ENCODE measurements at regions not wholly inside any gene's neighbourhood (a gene's known extent, or its start where the extent isn't known, plus 50 kb on each side); places are given as distances from the start of the nearest gene placed in this dataset.

DNA sequence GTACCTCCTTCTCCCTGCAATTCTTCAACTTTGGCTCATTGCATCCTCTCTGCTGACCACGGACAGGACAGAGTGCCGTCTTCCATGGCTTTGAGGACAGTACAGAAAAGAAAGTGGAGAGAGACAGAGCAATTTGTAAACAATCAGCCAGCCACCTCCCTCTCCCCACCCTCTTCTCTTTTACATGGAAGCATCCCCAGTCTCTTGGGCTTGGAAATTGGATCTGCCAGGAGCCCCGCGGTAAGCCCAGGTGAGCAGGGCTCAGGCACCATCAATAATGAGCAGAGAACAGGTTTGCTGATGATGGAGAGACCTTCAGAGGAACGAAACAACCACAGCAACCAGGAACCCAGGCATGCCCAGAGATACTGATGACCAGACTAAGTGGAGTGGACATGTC, 194.9 kb upstream of the TNRC6C start:
- no peak for DNase-seq

DNA sequence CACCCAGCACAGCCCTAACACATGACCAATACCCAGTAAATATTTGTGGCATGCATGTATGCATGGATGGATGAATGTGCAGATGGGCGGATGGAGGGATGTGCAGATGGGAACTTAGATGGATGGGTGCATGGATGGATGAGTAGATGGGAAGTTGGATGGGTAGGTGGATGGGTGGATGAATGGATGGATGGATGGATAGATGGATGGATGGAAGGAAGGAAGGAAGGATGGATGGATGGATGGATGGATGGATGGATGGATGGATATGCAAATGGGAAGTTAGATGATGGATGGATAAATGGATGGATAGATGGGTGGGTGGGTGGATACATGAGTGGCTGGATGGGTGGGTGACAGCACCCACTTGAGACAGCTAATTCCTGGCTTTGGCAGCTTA, 193.2 kb upstream of the TNRC6C start:
- no peak for DNase-seq

DNA sequence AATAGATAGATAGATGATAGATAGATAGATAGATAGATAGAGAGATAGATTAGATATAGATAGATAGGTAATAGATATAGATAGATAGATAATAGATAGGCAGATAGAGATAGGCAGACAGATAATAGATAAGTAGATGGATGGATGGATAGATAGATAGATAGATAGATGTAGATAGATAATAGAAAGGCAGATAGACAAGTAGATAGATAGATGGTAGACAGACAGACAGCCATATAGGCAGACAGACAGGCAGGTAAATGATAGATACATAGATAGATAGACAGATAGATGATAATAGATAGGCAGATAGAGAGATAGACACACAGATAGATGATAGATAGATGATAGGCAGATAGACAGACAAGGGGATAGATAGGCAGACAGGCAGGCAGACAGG, 191.4 kb upstream of the TNRC6C start:
- DNase-seq: no peak

DNA sequence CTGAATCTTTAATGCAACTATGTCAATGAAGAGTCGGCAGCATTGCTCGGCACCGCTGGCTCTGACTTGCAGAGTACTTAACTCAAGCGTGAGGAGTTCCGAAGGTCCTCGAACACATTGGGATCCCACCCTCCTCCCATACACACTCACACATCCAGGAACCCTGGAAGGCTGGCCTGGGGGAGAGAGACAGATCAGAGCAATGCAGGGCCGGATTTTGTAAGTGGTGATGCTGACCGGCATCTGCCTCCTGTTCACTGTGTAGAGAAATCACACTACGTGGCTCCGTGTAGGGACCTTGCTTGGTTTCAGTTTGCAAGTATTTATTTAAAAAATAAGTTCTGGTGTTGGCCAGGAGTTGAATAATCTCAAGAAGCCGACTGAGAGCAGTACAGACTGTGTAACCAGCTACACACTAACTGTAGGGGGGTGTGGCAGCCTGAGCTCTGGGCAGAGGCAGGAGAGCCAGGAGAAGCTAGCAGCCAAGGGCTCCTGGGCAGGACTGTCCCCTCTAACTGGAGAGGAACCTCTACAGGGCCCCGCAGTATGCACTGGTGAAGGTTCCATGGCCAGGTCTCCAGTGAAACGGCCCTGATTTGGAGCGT, 190.2 kb upstream of the TNRC6C start:
- DNase-seq: no peak

DNA sequence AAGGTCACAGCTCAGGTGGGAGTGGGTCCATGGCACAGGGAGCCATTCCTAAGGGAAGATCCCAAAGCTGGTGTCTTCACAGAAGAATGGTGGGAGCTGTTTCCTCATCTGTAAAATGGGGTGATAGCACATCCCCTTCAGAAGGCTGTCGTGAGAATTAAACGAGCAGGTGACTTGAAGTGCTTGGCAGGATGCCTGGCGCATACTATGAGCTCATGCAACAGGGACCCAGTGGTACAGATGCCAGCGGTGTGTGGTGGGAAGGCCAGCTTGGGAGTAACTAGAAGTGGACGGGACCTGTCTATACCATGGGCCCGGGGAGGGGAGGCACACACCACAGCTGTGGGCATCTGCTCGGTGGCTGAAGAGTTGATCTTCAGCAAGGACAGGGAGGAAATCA, 189.3 kb upstream of the TNRC6C start:
- DNase-seq: no peak

DNA sequence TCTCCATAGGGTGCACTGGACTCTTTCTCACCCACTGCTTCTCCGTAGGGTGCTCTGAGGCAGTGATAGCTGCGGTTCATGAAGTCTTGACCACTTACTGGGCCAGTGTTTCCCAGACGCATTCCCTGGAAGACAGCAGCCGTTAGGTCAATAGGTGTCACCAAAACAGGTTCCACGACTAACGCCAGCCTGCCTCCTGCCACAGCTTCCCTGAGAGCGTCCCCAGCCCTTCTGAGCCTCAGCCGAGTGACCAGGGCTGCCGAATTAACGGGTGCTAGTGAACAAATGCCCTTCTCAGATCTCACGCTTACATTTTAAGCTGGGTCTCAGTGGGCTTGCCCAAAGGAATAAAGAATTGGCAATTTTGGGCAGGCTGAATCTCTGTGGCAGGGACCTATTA, 188.7 kb upstream of the TNRC6C start:
- DNase-seq: no peak

DNA sequence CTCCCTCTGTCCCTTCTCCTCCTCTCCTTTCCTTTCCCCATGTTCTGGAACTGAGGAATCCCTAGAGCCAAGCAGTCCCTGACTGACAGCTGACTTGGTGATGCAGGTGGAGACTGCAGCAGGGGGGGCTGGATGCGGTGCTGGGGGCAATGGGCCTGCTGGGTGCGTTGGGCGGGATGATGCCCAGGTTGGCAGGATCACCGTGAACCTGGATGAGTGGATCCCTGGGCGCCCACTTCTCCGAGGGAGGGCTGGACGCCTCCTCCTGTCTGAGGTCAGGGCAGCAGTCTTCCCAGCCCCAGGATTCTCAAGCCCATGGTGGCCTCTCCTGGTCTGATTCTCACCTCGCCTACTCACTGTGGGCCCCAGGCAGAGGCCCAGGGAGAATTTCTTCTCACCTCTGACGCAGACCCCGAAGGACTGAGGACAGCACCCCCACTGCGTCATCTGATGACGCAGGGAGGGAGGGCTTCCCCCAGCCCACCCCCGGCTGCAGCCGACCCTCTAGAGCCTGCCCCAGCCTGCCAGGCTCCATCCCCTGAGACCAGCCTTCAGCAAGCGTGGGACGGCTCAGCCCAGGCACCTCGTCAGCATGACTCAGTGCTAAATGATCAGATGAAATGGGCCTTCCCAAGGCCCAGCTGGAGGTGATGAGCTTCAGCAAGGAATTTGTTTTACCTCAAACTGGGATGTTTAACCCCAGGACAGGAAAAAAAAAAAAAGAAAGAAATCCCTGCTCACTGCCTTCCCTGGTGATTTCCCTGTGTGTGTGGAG, 188.0 kb upstream of the TNRC6C start:
- no peak for DNase-seq

DNA sequence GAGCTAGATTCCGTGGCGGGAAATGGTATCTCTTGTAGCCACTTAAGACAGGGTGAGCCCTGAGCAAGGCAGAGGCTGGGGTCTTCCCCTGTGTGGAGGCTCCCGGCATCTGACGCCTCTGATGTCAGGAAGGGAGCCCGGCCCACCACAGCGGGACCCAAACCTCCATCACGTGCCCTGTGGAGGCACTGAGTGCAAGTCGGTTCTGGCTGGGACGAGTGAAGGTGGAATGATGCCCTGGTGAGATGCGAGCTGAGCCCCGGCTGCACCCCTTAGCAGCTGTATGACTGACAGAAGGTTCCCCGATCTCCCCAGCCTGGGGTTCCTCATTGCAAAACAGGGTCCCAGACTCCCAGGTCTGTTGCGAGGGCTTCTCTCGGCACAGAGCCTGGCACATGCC, 187.4 kb upstream of the TNRC6C start:
- DNase-seq: no peak

DNA sequence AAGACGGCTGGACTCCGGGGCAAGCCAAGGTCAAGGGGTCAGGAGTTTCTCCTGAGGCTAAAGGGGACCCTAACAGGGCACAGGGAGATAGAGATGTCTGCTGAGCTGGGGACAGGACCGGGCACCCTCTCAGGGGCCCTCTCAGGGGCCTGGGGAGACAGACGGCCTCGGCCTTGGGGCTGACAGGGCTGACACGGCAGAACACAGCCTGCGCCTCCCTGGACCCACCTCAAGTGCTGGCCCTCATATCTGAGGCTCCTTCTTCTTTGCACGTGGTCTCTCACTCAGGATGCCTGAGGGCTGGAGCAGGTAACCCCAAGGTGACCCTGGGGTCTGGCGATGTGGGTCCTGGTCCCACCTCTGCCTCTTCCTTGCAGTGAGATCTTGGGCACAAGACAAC, 186.9 kb upstream of the TNRC6C start:
- DNase-seq: no peak

DNA sequence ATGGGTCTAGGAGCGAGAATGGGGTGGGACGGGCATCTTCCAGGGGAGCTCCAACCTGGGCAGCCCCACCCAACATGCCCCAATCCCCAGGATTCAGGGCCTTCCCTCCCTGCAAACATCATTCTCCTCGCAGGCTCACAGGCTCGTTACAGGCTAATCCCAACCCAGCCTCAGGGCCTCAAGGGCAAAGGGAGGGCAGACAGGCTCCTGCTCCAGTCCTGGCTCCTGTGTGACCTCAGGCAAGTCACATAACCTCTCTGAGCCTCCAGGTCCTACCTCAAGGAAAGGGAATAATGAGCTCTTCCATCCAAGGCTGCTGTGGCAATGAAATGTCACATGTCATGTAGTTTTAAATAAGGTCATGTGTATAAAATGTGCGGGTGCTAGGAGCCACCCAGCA, 186.5 kb upstream of the TNRC6C start:
- DNase-seq: no peak

DNA sequence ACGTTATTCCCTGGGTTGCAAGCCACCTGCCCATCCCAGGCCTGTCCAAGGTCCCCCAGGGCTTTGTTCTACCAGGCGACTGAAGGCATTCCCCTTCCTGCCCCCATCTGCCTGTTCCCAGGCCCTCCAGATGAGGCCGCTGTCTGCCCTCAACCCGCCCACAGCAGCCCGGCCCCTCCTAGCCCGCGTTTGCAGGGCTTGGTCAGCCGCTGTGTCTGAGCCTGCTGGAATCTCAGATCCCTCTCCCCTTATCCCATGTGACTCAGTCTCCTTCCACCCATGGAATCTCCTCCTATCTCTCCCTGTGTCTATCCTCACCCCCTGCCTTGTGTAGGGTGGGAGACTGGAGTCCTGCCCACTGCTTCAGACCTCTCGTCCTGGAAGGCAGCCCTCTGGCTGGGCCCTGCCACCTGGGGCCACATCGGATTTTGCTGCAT, 186.0 kb upstream of the TNRC6C start:
- peak; percentile 53 for DNase-seq

DNA sequence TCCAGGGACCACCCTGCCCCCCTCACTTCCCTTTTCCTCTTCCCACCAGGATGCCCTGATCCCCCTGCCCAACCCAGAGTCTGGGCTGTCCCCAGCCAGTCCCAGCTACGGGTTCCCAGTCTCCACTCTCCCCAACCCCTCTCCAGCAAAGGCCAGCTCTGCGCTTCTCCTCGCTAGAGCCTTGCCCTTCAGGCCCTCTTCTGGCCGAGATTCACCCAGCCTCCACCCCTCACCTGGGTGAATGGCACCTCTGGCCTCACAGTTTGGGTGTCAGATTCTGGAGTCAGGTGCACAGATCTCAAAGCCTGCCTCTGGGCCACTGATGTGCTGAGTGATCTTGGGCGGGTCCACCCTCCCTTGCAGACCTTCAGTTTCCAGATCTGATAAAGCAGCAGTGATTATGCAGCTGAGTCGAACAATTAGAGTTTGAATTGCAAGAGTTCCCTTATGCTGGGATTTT, 185.6 kb upstream of the TNRC6C start:
- no peak for DNase-seq

DNA sequence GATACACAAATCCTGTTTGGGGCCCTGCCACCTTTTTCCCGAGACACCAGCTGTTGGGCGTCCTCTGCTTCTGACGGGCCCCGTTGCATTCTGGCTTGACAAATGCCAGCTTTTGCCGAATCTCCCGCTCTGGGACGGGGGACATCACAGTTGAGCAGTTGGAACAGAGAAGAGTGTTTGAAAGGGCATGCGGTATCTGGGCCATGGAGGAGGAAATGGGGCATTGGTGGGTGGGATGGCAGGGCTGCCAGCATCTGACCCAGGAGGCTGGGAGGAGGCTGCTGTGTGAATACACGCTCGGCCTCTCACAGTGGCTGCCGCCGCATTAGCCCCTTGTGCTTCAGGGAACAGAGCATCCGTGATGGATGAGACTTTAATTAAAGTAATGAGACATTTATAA, 184.3 kb upstream of the TNRC6C start:
- DNase-seq: no peak

DNA sequence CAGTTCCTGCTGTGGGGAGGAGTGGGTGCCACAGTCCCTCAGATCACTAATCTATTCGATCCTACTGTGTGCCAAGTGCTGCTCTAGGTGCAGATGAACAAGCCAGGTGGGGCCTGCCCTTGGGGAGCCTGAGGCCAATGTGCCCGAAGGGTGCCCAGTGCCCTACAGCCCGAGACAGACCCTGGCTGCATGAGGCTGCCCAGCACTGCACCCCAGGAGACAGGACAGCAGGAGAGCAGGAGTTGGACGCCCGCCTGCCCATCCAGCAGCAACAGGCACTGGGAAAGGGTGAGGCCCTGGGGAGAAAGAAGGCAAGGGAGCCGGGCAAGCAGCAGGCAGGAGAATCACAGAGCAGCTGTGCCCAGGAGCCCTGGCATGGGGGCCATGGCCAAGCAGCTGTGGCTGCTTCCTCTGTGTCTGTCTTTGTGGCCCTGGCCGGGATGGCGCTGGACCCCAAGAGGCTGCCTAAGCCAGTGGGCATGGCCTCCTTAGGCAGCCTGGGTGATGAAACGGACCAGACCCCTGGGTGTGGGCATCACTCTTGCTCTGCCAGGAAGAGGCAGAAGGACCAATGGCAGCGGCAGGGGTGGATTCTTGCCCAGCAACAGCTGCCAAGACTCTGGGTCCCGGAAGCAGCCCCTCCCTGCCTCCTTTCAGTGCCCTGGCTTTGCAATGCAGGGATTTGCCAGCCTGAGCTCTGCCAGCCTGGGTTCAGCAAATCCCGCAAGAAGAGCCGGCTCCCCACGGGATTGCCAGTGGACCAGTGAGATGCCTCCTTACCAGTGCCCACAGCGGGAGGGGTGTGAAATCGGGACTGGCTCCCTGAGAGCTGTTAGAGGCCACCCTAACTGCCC, 179.6 kb upstream of the TNRC6C start:
- no peak for DNase-seq

DNA sequence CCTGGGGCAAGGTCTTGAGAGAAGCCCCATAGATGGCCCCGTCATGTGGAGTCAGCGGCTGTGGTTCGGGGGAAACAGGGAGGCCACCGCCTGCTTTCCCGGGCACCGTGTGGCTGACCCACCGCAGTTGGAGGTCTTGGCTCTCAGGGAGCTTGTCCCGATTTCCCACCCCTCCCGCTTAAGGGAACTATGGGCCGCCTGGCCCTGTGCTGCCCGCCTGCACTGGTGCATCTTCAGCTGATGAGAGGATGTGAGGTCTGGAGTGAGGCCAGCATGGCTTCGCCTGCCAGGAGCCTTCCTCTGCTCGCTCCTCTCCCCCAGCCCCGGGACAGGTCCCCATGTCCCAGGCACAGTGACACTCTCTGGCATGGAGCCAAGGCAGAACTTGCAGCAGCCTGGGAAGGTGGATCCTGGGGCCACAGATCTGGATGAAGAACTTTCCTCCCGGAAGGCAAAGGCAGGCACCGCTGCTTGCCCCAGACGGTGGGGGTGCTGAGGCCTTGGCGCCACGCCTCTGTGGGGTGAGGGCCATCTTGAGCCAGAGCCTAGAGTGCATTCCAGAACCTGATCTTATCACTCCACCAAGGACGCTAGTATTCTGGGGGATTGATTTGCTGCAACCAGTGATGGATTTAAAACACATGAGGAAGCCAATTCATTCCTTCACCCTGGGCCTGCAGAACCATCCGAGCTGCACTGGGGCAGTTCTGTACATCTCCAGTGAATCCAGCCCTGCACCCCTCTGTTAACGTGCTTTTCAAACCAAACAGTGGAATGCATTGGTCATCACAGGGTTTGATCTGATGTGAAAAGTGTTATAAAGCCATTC, 178.6 kb upstream of the TNRC6C start:
- no peak for DNase-seq

DNA sequence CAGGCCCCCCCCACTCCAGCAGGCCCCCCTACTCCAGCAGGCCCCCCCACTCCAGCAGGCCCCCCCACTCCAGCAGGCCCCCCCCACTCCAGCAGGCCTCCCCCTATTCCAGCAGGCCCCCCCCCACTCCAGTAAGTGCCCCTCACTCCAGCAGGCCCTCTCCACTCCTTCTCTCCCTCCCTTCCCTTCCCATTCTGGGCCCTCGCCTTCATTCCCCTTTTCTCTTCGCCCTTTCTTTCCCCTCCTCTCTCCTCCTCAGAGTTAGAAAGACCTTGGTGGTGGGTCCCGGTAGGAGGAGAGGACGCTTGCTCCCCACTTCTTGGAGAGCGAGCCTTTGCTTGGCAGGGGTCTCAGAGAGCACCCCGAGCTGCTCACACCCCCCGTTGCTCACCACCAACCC, 177.0 kb upstream of the TNRC6C start:
- DNase-seq: no peak

DNA sequence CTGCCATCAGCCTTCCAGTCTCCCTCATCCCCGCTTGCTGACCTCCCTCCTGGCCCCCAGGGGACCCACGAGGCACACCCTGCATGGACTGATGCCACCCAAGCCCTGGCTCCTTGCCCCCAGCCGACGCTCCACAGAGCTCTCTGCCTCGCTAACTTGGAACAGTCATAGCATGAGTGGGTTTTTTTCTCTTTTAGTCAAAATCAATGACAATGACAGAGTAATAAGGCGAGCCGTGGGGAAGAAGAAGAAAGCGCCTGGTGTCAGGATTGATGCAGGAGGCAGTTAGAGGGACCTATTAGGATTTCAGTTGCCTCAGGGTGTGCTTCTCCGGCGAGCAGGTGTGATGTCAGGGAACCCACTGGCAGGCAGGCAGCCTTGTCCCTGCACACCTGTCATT, 176.3 kb upstream of the TNRC6C start:
- DNase-seq: no peak

DNA sequence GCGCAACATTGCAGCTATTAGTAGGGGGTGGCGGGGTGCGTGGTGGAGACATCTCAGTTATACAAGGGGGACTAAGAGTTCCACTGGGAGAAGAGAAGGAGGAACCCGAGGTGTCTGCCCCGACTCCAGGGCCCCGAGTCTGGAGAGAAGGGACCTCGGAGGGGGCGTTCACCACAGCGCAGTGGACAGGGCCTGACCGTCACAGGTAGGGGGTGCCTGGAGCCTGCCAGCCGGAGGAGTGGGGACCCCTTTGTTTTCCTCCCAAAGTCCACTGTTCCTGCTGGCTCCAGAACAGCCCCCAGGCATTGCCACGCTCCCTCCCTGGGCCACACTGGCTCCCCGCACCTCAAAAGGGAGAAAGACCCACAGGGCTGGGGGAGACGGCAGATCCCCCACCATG, 175.9 kb upstream of the TNRC6C start:
- DNase-seq: no peak

DNA sequence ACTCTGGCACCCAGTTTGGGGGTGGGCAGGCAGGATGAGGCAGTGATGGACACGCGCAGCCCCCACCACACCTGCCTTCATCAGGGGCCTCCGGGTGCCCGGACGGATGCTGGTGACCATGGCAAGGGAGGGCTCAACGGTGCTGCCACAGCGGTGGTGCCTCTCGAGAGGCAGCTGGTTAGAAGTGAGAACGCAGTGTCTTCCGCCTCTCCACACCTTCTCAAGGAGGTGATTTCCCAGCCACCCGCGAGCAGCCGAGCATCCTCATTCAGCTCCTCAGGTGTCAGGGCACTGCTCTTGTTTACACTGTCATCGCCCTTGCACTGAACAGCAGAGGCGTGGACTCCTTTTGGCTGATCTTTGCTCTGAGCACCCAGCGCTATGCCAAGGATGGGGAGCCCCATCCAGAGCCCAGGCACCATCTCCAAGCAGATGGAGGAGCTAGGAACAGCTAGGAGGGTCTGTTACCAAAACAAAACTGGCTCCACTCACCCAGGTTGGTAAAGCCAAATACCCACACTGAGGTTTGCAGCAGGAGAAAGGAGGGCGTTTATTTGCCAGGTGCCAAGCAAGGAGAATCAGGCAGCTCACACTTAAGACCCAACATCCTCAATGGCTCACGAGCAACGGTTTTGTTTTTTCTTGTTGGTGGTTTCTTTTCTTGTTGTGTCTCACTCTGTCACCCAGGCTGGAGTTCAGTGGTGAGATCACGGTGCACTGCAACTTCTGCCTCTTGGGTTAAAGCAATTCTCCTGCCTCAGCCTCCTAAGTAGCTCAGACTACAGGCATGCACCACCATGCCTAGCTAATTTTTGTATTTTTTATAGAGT, 174.3 kb upstream of the TNRC6C start:
- DNase-seq: peak; percentile 65

DNA sequence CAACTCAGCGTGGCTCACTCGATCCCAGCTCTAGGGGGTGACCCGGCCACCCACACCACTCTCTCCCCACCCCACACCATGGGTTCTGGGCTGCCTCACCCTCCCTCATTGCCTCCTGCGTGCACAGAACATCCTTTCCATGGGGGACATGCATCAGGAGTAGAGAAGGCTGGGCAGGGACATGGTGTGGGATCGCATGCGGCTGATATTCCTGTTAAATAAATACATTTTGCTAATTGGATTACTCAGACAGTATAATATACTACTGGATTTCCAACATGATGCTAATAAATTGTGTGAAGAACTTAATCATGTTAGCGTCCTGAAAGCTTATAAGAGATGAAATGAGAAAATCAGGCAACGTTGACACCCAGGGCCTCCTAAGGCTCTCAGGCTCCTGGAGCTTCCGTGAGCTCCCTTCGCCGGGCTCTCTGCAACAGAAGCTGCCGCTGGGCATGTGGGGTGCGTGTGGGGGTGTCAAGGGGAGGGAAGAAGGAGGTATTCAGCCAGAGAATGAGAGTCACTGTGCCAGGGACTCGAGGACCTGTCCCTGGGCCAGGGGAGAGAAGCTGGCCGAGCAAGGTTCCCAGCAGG, 173.1 kb upstream of the TNRC6C start:
- DNase-seq: no peak

DNA sequence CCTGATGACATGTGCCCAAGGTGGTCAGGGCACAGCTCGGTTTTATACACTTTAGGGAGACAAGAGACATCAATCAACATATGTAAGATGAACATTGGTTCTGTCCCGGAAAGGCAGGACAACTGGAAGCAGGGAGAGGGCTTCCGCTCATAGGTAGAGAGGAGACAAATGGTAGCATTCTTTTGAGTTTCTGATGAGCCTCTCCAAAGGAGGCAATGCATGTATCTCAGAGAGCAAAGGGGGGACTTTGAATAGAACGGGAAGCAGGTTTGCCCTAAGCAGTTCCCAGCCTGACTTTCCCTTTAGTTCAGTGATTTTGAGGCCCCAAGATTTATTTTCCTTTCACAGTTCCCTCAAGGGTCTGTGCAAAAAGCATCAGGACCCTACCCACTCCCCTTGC, 172.4 kb upstream of the TNRC6C start:
- no peak for DNase-seq
